Right kidney (tissue), 1 donor: ENCODE measurements at regions not wholly inside any gene's neighbourhood (a gene's known extent, or its start where the extent isn't known, plus 50 kb on each side); places are given as distances from the start of the nearest gene placed in this dataset.

Experiments used
- DNase-seq: peaks from one replicate; pipeline ENCODE4 v3.0.0-alpha.2; 2016

DNA sequence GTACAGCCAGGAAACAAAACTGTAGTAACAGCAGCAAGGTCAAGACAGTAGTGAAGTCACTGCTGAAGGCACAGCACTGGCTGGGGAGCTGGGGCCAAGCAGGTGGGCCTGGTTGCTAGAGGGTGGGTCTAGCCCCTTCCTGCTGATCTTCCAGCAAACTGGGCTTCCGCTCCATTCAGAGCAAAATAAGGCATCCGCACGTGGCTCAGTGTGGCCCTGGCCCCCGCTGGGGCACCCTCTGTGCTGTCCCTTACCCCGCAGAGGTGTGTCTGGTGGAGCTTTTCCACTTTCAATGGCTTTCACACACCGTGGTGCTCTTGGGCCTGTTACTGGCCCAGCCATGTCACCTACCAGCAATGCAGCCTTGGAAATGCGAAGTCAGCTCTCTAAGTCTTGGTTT, 162.4 kb upstream of the B3GAT1 start:
- DNase-seq = no peak

DNA sequence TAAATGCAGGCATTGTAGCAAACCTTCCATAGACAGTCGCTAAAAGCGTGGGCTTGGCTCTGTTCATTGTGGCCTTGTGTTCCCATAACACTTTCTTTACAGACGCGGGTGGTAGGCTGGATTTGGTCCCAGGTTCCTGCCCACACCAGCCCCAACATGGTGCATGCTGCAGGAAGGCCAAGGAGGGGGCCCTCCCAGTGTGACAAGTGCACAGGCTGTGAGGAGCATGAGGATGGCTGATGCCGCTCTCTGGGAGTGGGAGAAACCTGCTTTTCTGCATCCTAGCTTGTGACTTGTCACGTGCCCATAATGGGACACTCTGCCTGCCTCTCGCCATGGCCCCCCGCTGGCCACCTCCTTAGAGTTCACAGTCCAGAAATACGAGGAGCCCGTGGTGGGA, 161.8 kb upstream of the B3GAT1 start:
- no peak for DNase-seq

DNA sequence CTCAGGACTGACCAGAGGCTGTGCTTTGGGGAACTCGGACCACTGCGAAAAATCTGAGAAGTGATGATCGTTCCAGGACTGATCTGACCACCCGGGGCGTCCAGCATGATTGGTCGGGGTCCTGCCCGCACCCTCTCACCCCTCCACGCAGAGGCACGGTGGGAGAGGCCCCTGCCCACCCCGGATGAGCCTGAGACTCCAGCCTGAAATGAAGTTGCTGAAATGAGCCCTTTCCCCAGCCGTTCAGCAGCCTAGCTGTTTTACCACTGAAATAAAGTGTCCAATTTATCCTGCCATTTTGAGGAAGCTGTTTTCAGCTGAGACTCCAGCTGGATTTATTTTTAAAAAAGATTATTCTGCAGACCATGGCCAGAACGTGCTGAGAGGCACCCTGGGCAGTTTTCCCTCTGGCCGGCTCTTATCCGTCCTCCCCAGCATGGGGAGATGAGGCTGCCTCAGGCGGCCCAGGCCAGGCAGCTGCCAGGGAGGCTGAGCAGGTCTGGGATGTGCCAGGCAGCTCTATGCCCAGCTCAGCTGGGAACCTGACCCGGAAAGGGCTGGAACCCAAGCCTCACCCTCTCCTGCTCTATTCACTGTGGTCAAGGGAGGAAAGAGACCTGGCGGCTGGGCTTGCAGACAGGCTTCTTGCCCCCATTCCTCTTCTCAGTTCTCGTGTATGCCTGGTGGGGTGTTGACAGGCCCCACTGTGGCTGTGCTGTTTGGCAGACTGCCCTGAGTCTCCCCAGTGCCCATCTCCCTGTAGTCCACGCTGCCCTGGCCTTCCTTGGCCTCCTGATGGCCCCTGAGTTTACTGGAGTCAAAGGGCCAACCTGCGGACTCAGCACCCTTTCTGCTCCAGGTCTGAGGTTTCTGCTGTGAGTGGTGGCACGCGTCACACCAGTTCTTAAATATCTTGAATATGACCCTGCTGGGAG, 161.0 kb upstream of the B3GAT1 start:
- no peak for DNase-seq

DNA sequence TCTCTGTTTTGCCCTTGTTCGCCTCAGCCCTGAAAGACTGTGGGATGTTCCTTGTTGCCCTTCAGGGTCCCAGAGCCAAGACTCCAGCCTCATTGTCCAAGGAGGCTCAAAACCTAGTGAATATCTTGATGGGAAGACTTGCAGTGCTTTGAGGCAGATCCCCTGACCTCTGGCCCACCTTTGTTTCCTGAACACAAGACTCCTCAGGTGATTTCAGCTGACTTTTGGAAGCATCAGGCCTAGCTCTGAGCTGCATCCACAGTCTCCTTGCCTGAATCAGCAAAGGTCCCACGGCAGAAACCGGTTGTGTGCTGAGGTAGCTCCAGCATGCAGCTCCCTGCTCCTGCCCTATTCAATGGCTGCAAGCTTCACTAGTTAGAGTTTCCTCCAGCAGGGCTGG, 159.3 kb upstream of the B3GAT1 start:
- DNase-seq = no peak

DNA sequence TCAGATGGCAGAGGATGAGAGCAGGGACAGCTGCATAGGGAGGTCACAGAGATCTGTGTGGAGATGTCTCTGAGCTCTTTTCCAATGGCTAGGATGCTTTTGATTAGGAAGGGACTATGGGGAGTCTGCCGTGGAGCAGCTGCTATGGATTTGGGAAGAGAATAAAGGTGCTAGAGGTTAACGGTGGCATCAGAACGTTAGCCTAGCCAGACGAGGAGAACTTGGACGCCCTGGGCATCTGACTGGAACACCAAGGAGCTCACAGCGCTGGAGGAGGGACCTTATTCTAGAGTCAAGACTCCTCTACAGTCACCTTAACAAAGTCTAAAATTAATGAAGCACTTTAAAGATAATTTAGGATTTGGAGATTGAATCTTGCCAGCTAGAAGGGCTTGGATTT, 157.2 kb upstream of the B3GAT1 start:
- DNase-seq = no peak

DNA sequence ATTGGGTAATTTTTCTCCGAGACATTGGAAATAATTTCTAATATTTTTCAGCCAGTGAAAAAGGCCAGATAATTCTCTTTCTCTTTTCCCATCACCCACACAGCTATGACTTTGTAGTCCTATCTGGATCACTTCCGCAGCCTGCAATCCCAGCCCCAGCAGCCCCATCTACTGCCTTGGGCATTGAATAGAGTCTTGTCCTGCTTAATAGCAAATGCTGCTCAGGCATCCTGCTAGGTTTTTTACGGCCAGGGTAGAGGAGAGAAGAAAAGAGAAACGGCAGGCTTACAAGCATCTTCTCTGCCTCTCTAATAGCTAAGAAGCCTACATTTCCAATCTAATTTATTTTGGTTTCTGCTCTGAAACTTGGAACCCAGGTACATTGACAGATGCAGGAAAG, 154.3 kb upstream of the B3GAT1 start:
- no peak for DNase-seq

DNA sequence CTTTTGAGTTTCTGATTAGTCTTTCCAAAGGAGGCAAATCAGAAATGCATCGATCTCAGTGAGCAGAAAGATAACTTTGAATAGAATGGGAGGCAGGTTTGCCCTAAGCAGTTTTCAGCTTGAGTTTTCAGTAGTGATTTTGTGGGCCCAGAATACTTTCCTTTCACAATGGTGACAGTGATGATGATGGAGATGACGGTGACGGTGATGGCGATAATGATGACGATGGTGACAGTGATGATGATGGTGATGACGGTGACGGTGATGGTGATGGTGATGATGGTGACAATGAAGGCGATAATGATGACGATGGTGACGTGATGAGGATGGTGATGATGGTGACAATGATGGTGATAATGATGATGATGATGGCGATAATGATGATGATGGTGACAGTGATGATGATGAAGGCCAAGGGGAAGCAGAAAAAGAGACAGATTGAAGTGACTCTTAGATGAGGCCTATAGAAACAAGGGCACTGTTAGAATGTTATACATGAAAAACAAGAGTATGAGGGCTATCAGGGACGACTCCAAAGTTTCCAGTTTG, 153.4 kb upstream of the B3GAT1 start:
- DNase-seq = no peak

DNA sequence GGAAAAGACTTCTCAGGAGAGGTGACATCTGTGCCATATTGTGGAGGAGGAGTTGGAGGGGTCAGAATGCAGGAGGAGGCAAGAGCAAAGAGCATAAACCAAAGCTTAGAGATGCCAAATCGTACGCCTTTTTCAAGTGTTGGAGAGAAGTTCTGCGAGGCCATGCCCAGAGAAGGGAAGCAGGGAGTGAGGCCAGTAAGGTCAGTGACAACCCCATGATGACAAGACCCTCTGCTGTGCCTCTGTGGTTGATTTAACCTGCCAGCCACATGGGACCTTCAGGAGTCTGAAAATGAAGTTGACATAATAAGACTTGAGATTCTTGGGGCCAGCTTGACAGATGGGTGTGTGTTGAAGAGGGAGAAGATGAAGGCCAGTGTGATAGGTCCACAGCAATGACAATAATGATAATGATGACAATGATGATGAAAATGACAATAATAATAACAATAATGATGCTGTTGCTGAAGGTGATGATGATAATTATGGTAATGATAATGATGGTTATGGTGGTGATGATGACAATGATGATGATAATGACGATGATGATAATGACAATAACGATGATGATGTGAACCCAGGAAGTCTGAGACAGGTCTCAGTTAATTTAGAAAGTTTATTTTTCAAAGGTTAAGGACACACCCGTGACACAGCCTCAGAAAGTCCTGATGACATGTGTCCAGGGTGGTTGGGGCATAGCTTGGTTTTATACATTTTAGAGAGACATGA, 152.6 kb upstream of the B3GAT1 start:
- no peak for DNase-seq

DNA sequence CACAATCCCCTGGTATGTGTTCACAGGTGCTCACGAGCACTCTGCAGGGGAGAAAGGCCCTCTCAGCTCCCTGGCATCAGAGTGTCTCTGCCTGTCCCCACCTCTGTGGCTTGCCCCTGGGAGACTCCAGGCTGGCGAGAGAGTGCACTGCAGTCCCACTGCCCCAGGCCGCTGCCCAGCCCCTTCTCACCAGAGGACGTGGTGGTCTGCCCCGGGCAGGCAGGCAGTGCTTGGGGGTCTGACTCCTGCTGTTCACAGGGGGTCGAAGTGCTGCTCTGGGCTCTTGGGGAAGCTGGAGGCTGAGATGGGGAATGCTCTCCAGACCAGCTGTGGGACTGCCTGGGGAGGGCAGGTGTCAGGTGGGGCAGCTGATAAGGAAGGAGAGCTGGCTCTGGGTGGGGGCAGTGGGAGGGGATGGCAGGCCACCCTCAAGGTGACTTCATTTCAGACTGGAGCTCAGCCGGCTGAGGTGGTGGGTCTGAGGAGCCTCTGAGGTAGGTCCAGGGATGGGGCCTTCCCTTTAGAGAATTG, 151.0 kb upstream of the B3GAT1 start:
- no peak for DNase-seq

DNA sequence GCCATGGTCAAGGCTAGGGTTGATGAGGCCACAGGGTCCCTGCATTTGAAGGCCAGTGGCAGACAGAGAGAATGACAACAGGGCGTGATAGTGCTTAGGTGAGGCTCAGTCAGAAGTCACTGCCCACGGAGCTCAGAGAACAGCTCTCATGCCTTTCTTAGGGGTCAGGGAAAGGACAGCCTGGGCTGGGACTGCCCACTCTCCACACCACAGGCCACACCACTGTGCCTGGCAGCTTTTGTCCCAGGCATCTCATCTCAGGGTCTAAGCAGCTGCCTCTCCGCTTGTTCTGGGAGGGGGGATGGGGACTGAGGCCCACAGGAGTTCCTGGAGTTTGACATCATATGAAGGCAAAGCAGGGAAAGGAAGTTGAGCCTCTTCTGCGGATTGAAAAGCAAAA, 150.2 kb upstream of the B3GAT1 start:
- no peak for DNase-seq

DNA sequence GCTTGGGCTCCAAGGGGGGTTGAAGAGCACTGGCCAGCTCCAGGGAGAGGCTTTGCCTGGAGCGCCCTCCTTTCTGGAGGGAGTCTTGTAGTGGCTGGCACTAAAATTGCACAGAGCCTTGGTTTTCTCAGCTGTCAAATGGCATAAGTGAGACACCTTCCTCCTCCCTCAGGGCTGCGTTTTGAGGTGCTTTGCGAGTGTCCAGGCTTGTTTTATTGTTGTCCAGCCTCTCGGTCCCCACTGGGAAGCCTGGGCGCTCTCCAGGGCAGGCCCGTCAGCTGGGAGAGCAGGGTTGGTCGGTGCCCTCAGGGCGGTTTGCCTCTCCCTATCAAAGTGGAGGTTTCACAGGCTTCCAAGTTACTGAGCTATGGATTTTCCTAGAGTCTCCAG, 149.3 kb upstream of the B3GAT1 start:
- DNase-seq = no peak

DNA sequence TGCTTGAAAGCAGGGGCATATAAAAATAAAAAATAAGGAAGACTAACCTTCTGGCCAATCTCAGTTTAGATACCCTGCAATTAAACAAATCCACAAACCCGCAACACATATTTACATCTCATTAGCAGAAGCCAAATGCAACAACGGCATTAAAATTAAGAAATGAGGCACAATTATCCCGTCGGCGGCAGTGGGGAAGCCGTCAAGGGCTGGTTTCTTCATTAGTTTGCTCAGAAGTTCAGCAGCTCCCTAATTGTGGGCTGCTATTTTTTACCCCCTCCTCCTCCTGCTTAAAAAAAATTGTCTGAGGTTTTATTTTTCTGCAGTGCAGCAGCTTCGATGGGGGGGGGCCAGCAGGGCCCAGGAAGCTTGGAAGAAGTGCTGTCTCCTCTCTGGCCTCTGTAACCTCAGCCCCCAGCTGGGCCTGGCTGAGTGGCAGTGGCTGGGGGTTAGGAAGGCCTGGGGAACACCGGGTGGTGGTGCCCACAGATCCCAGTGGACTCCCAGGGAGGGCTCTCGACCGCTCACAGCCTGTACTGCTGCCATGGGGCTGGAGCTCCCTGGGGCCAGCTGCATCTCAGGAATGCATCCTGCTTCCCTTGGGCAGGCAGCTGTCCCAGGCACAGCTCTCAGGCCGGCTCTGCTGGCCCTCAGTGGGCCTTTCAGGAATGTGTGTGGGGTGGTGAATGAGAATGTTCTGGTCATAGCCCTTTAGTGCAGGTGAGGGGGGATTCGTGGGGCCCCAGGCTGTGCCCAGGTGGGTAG, 148.7 kb upstream of the B3GAT1 start:
- no peak for DNase-seq

DNA sequence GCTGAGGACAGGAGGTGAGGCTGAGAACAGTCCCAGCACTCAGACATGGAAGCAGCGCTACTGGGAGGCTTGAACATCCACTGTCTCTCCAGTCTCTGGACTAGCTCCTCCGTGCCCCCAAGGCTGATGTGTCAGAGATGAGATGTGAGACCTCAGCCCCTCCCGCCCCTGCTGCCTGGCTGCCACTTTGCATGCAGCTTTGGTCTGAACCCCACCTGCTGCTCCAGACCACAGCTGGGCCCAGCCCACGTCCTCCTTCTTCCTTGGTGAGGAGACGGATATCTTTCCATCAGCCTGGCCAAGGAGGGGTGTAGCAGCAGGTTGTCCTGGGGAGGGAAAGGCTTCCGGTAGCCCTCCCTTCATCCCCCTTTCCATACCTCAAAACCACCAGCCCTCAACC, 148.0 kb upstream of the B3GAT1 start:
- DNase-seq = no peak

DNA sequence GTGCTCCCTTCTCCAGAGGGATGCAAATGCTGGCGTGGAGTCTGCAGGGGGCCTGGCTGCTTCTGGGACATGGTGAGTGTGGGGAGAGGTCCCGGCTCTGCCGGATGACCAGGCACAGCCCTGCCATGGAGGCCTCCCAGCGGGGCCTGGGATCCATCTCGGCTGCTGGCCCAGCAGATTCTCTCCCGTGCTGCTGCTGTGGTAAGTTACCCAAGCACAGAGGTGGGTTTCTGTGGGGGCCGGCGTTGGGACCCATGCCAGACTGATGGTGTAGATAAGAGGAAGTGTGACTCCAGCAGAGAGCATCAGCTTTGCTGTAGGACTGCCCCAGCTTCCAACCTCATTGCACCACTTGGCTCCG, 147.5 kb upstream of the B3GAT1 start:
- DNase-seq = no peak

DNA sequence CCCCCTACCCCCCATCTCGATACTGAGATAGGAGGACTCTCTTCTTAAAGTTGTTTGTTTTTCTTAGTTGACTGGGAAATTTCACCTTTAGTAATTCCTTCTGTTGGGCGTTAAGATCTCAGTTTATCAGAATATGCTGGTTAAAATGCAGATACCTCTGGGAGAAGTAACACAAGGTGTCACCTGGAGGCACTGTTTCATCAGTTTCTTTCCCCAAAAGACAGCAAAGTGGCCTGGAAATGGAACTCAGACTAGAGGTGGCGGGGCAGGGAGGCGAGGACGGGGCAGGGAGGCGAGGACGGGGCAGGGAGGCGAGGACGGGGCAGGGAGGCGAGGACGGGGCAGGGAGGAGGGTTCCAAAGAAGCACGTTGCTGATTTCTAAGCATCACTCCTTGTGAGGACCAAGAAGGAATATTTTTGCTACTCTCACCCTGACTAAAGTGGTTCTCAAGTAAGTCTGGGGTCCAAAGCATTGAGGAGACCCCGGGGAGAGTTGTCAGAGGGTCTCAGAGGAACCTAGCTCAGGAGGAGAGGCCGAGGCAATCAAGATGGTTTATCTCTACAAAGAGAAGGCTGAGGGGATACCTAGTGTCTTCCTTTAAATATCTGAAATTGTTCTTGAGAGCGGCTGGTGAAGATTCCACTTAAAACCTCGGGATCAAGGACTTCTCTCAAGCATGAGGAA, 147.0 kb upstream of the B3GAT1 start:
- DNase-seq = no peak

DNA sequence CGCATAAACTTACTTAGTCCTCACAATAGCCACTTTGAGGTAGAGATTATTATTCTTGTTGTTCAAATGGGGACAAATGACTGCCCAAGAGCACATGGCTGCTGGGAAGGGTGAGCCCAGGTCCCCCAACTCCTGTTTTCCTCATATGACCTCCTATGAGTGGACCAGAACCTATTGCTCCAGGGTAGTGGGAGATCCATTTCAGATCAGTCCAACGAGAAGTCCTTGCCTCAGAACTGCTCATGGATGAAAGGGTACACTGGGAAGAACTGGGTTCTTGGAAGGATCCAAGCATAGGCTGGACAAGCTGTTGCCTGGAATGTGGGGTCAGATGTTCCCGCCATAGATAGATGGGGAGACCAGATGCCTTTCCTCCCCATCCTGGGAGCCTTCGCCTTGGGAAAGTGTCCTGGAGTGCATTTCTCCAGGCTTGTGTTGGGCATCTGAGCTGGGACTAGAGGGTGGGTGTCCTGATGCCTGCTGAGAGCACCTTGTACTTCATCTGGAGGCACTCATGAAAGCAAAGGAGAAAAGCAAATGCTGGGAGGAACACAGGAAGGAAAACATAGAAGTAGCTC, 146.3 kb upstream of the B3GAT1 start:
- no peak for DNase-seq

DNA sequence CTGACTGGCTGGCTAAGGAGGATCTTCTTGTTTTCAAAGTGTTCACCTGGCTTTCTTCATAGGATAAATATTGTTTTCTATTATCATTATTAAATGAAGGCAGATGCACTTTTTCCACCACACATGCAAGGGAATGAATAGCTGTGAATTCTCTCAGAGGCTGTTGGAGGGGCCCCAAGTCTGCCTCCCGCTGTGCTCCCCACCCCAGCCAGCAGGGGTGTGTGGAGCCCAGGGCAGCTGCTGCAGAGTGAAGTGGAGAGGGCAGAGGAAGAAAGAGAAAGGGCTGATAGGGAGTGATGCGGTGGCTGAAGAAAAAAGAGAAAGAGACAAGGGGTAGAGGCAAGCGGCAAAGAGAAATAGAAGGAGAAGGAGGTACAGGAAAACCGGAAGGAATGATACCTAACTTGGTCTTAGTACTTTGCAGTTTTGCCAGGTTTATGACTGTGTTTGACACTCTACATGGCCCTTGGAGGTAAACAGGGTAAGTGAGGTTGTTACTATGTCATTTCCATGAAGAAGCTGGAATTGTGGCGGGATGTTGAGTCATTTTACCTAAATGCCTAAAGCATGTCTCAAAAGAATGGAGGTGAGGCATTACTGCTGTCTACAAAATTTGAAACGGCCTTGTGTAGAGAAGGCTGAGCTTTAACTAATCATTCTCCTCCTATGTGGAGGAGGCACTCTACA, 145.7 kb upstream of the B3GAT1 start:
- no peak for DNase-seq

DNA sequence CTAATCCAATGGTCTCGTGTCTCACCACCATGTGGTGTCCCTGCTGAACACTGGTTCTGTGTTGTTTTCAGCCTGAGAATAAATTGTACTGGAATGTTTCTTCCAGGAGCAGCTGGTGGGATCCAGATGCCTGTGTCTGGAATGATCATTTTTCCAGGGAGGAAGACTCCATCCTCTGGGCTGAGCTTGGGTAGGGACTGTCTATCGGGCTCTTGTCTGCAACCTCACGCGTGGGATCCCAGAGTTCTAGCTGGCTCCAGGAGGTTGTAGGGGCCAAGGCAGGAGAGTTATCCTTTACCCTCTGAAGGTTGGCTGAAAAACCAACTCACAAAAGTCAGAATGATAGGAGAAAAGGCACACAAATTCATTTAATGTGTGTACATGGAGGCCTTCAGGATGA, 144.1 kb upstream of the B3GAT1 start:
- DNase-seq = no peak

DNA sequence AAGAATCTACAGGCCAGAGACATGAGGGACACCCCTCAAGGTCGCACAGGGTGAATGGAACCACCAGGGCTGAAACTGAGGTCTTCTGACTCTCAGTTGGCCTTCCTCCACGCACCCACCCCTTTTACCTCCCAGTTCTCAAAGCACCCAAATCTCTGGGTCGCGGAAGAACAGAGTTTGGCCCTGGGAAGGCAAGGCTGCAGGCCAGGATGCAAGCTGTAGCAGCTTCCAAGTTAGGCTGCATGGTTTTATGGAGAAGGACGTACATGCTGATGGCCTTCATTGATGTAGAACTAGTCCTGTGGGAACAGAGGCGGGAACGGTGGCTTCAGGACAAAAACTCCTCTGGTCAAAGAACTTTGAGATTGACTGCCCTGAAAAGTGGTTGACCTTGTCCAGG, 143.5 kb upstream of the B3GAT1 start:
- DNase-seq = no peak

DNA sequence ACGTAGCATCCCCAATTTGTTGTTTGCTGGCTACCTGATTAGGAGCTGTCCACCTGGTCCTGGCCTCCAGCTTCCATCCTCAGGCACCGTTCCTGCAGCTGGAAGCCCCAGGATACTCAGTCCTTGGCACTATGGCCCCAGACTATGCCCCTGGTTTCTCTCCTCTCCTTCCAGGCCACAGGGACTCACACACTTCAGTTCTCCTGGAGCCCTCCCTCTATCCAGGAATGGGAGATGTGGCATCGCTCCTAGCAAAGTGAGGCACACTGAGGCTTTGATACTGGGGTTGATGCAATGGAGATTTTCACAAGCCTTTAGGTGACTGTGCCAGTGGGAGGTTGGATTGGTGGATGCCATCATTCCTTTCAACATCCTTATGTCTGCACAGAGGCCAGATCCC, 142.8 kb upstream of the B3GAT1 start:
- no peak for DNase-seq

DNA sequence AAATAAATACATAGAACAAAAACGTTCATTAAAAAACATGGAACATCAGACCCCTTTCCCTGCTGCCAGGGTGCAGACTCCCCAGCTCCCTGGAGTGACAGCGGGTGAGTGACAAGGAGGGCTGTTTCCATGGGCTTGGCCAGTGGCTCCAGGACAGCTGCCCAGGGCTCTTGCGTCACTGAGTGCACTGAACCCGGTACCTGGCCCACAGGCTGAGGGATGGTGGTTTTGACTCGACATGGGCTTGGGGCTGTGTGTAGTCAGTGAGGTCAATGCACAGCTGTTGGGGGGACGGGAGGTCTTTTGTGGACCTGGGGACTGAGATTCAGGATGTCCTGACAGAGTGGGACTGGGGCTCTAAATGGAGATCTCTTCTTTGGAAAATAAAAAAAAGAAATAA, 142.1 kb upstream of the B3GAT1 start:
- no peak for DNase-seq
